B cell (primary cell): ENCODE measurements at regions not wholly inside any gene's neighbourhood (a gene's known extent, or its start where the extent isn't known, plus 50 kb on each side); places are given as distances from the start of the nearest gene placed in this dataset.
"Not testable (repeated sequence)": the region's sequence is repeated elsewhere in the genome, so short reads cannot be mapped to it uniquely, and the experiment has no call there.

Experiments used
- ATAC-seq: fragments of 200-7000 bp; cut with Tn5 transposase; one replicate; pipeline ENCODE4 v1.10.0; 2021; ENCODE audit warnings: low read depth, mild to moderate bottlenecking, moderate number of reproducible peaks, moderate library complexity
- CTCF ChIA-PET: fragments of 350-600 bp; sonication (Branson Sonifier 250); formaldehyde crosslinking; loops from one replicate; lab custom pipeline; 2021; ENCODE audit warnings: antibody characterized with exemption, inconsistent platforms; lab: Charles Lee
- POLR2A ChIA-PET: fragments of 350-600 bp; sonication (Branson Sonifier 250); formaldehyde crosslinking; loops from one replicate; lab custom pipeline; 2021; ENCODE audit warnings: antibody characterized with exemption; lab: Charles Lee
- DNase-seq: peaks from one replicate; pipeline ENCODE4 v3.0.0; 2013
- H2AFZ ChIP-seq: 2 replicates; pipeline ENCODE4 v1.6.1; 2012; ENCODE audit warnings: mild to moderate bottlenecking, low read depth, low read length; ENCODE audit not compliant: insufficient read depth, poor library complexity, severe bottlenecking
- H3K27ac ChIP-seq, 2 donors: 1 replicate in 1 of 2; 2 replicates in 1 of 2; pipeline ENCODE4 v1.5.1; 2012 to 2013; ENCODE audit warnings: low read length in 2 of 2, mild to moderate bottlenecking in 2 of 2, moderate library complexity in 1 of 2
- H3K27me3 ChIP-seq, 4 experiments: fragments of 200-600 bp in 1 of 4; sonication (generic) in 1 of 4; replicated peaks in 1 of 4; 1 replicate in 2 of 4; 2 replicates in 2 of 4; pipeline versions ENCODE4 v1.6.1 to v1.7.0; 2013 to 2016; ENCODE audit warnings: low read length in 3 of 4, mild to moderate bottlenecking in 2 of 4, mixed read lengths in 1 of 4, moderate library complexity in 1 of 4; ENCODE audit not compliant: insufficient read depth in 4 of 4, control insufficient read depth in 3 of 4; ENCODE audit errors: control extremely low read depth in 1 of 4
- H3K36me3 ChIP-seq, 2 experiments: replicated peaks in 1 of 2; 1 replicate in 1 of 2; 2 replicates in 1 of 2; pipeline versions ENCODE4 v1.6.1 to v1.7.1; 2013; ENCODE audit warnings: low read length in 1 of 2; ENCODE audit not compliant: insufficient read depth in 2 of 2, control insufficient read depth in 1 of 2; ENCODE audit errors: control extremely low read depth in 1 of 2, extremely low read depth in 1 of 2
- H3K4me1 ChIP-seq, 2 donors: fragments of 200-600 bp in 1 of 2; sonication (generic) in 1 of 2; 1 replicate in 1 of 2; 2 replicates in 1 of 2; pipeline versions ENCODE4 v1.5.1 to v1.6.1; 2013 to 2017; ENCODE audit warnings: low read length in 2 of 2; ENCODE audit not compliant: control insufficient read depth in 2 of 2, insufficient read depth in 2 of 2
- H3K4me2 ChIP-seq: replicated peaks from 2 replicates; pipeline ENCODE3; 2012; ENCODE audit warnings: mild to moderate bottlenecking, low read depth, low read length; ENCODE audit not compliant: poor library complexity, severe bottlenecking
- H3K4me3 ChIP-seq, 5 experiments: fragments of 200-600 bp in 1 of 5; sonication (generic) in 1 of 5; 1 replicate in 3 of 5; 2 replicates in 2 of 5; pipeline versions ENCODE4 v1.5.1 to v1.7.0; 2011 to 2016; ENCODE audit warnings: low read length in 4 of 5, mild to moderate bottlenecking in 4 of 5, low read depth in 2 of 5, control low read depth in 1 of 5, moderate library complexity in 1 of 5; ENCODE audit not compliant: insufficient read depth in 1 of 5; ENCODE audit errors: control extremely low read depth in 1 of 5, extremely low read depth in 1 of 5
- H3K79me2 ChIP-seq: fragments of 200-600 bp; sonication (generic); one replicate; pipeline ENCODE4 v1.6.0; 2016; ENCODE audit warnings: low read length; ENCODE audit not compliant: control insufficient read depth, insufficient read depth
- H3K9ac ChIP-seq: fragments of 200-600 bp; sonication (generic); 2 replicates; pipeline ENCODE4 v1.6.1; 2017; ENCODE audit warnings: mild to moderate bottlenecking, low read length, moderate library complexity
- H3K9me3 ChIP-seq, 3 donors: one replicate each; pipeline versions ENCODE4 v1.6.1 to v1.7.1; 2013; ENCODE audit warnings: low read length in 2 of 3; ENCODE audit not compliant: control insufficient read depth in 2 of 3, insufficient read depth in 1 of 3; ENCODE audit errors: control extremely low read depth in 1 of 3
- H4K20me1 ChIP-seq: 2 replicates; pipeline ENCODE4 v1.6.0; 2012; ENCODE audit warnings: mild to moderate bottlenecking, low read length; ENCODE audit not compliant: insufficient read depth, control insufficient read depth, poor library complexity, severe bottlenecking
- H3K27ac Mint-ChIP-seq: one replicate; pipeline ENCODE4 v1.8.0; 2021; ENCODE audit warnings: mixed read lengths
- H3K27me3 Mint-ChIP-seq: one replicate; pipeline ENCODE4 v1.8.0; 2021; ENCODE audit warnings: mixed read lengths
- H3K4me1 Mint-ChIP-seq: one replicate; pipeline ENCODE4 v1.8.0; 2021; ENCODE audit warnings: mixed read lengths
- H3K4me3 Mint-ChIP-seq: one replicate; pipeline ENCODE4 v1.8.0; 2021; ENCODE audit warnings: mixed read lengths
- H3K9me3 Mint-ChIP-seq: one replicate; pipeline ENCODE4 v1.8.0; 2022; ENCODE audit warnings: mixed read lengths; ENCODE audit not compliant: insufficient read depth
- EZH2 ChIP-seq: IDR thresholded peaks from 2 replicates; pipeline ENCODE4 v1.6.1; 2012; ENCODE audit warnings: borderline replicate concordance, low read depth, mild to moderate bottlenecking, moderate library complexity, low read length; ENCODE audit not compliant: insufficient read depth, poor library complexity, severe bottlenecking
- WGBS: methylation state at CpG from one replicate; pipeline ENCODE4 v1.1.5; 2013; ENCODE audit warnings: missing lambda C conversion rate; ENCODE audit not compliant: insufficient coverage; 5-methylcytosine and 5-hydroxymethylcytosine counted together
- intact Hi-C: fragments of 100-400 bp; cut with micrococcal nuclease; formaldehyde crosslinking; loops from one replicate; pipeline ENCODE4 v1.10.0; 2022
- TF ChIP-seq, protein P1 (sequence below): fragments of 200-600 bp; IDR thresholded peaks from one replicate; pipeline ENCODE4 v1.8.0; 2022; ENCODE audit warnings: antibody characterized with exemption, mild to moderate bottlenecking

GRCh38 chr12:131197490-131197889, 243.8 kb downstream of the ADGRD1 start:
- Histone ChIP-seq H3K9ac (no peak overlapping the region), H3K27me3 (peaks cover 0 to 3% (median 0%) of the 10 kb centered on the region in 4 experiments), H3K9me3 (peaks cover 0 to 7% (median 0%) of the 10 kb centered on the region in 3 donors), H3K4me1 (no peaks in the 10 kb centered on the region), H3K36me3 (no peaks in the 10 kb centered on the region), H4K20me1 (no peaks in the 10 kb centered on the region), H3K4me2 (no peak overlapping the region), H2AFZ (no peak overlapping the region), H3K79me2 (no peaks in the 10 kb centered on the region), H3K4me3 (no peak overlapping the region), H3K27ac (no peak overlapping the region)
- no peak for ATAC-seq
- Mint-ChIP-seq H3K4me1 (no peaks in the 10 kb centered on the region), H3K9me3 (no peaks in the 10 kb centered on the region), H3K4me3 (no peak overlapping the region), H3K27ac (no peak overlapping the region), H3K27me3 (no peaks in the 10 kb centered on the region)
- intact Hi-C loops, result no loop called here
- ChIA-PET CTCF (no interaction called here), POLR2A (no interaction called here)
- WGBS, result 87% methylated on average over 7 of the region's 7 CpGs
- TF ChIP-seq, protein P1, sequence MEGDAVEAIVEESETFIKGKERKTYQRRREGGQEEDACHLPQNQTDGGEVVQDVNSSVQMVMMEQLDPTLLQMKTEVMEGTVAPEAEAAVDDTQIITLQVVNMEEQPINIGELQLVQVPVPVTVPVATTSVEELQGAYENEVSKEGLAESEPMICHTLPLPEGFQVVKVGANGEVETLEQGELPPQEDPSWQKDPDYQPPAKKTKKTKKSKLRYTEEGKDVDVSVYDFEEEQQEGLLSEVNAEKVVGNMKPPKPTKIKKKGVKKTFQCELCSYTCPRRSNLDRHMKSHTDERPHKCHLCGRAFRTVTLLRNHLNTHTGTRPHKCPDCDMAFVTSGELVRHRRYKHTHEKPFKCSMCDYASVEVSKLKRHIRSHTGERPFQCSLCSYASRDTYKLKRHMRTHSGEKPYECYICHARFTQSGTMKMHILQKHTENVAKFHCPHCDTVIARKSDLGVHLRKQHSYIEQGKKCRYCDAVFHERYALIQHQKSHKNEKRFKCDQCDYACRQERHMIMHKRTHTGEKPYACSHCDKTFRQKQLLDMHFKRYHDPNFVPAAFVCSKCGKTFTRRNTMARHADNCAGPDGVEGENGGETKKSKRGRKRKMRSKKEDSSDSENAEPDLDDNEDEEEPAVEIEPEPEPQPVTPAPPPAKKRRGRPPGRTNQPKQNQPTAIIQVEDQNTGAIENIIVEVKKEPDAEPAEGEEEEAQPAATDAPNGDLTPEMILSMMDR, result no peak
- no peak for TF ChIP-seq EZH2
- DNase-seq, result no peak

DNA sequence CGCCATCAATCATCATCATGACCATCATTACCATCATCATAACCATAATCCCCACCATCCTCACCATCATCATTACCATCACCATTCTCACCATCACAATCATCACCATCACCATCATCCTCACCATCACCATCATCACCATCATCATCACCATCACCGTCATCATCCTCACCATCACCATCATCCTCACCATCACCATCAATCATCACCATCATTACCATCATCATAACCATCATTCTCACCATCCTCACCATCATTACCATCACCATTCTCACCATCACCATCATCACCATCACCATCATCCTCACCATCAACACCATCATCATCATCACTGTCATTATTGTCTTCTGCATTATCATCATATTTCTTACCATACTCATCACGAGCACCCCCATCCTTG, 245.5 kb downstream of the ADGRD1 start:
- no peaks in the 10 kb centered on the region for H3K79me2 ChIP-seq
- DNase-seq, result no peak
- no peaks in the 10 kb centered on the region for H4K20me1 ChIP-seq
- peaks cover 0 to 3% (median 0%) of the 10 kb centered on the region in 3 donors for H3K9me3 ChIP-seq
- WGBS, result 87% methylated on average over 3 of the region's 3 CpGs
- H3K4me1 ChIP-seq, result no peaks in the 10 kb centered on the region
- Mint-ChIP-seq H3K9me3 (no peaks in the 10 kb centered on the region), H3K27ac (no peak overlapping the region), H3K27me3 (no peaks in the 10 kb centered on the region), H3K4me1 (no peaks in the 10 kb centered on the region), H3K4me3 (no peak overlapping the region)
- intact Hi-C loops, result no loop called here
- H3K27me3 ChIP-seq, result no peaks in the 10 kb centered on the region
- ChIA-PET CTCF (no interaction called here), POLR2A (no interaction called here)
- H3K9ac ChIP-seq, result no peak overlapping the region
- no peaks in the 10 kb centered on the region for H3K36me3 ChIP-seq
- H3K4me3 ChIP-seq, result no peak overlapping the region
- H3K4me2 ChIP-seq, result no peak overlapping the region
- no peak overlapping the region for H3K27ac ChIP-seq
- no peak for ATAC-seq
- TF ChIP-seq, protein P1, result no peak
- no peak for TF ChIP-seq EZH2
- no peak overlapping the region for H2AFZ ChIP-seq

DNA sequence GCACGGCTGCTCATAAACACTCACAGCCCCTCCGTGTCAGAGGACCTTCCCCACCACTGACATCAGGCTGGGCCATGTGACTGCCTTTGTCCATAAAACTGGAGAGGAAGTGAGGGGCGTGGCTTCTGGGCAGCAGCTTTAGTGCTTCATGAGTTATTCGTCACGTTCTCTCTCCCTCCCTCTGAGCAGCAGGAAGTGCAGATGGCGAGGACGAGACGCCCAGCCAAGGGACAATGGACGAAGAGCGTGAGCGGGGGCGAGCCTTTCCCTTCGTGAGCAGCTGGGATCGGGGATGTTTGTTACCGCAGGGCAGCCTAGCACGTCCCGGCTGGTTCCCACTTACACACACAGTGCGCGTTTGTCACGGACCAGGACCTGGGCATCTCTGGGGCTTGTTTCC, 248.2 kb downstream of the ADGRD1 start:
- CTCF ChIA-PET, H3K27me3 ChIP-seq, H3K36me3 ChIP-seq, H3K4me1 ChIP-seq, DNase-seq, H4K20me1 ChIP-seq, intact Hi-C loops, POLR2A ChIA-PET, H3K4me2 ChIP-seq, H3K4me1 Mint-ChIP-seq, ATAC-seq, H3K9me3 Mint-ChIP-seq, H3K27ac Mint-ChIP-seq, H3K9ac ChIP-seq, H3K9me3 ChIP-seq, H3K27me3 Mint-ChIP-seq, H3K4me3 Mint-ChIP-seq, H2AFZ ChIP-seq, H3K4me3 ChIP-seq, H3K27ac ChIP-seq, H3K79me2 ChIP-seq: not testable (repeated sequence)
- no CpG with 5 or more reads among the region's 20 CpGs for WGBS
